Hepatocyte (in vitro differentiated cells): ENCODE measurements at regions not wholly inside any gene's neighbourhood (a gene's known extent, or its start where the extent isn't known, plus 50 kb on each side); places are given as distances from the start of the nearest gene placed in this dataset.
"Not testable (repeated sequence)": the region's sequence is repeated elsewhere in the genome, so short reads cannot be mapped to it uniquely, and the experiment has no call there.

Source experiments
- EZH2 ChIP-seq: fragments of 200-600 bp; sonication (generic); IDR thresholded peaks from 2 replicates; pipeline ENCODE4 v1.6.1; 2016; ENCODE audit warnings: antibody characterized with exemption, mild to moderate bottlenecking, borderline replicate concordance
- TF ChIP-seq, protein P1 (sequence below): fragments of 200-600 bp; sonication (generic); IDR thresholded peaks from 2 replicates; pipeline ENCODE4 v1.5.1; 2016; ENCODE audit warnings: antibody characterized with exemption, mild to moderate bottlenecking; ENCODE audit not compliant: poor library complexity

DNA sequence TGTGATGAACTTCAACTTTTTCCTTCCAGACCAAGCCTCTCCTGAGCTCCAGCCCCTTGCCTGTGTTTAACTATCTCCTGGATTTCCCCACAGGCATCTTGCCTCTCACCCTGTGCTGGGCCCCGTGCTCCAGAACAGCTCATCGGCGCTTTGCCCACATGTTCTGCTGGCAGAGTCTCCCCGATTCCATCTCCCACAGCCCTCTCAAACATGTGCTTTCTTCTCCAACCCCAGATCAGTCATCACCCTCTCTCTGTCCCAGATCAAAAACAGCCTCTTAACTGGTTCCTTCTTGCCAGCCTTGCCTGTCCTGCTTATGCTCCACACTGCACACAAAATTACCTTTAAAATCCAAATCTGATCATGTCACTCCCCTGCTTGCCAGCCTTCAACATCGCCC is 1959.3 kb downstream of the FOXD4L5 start:
- TF ChIP-seq, protein P1, sequence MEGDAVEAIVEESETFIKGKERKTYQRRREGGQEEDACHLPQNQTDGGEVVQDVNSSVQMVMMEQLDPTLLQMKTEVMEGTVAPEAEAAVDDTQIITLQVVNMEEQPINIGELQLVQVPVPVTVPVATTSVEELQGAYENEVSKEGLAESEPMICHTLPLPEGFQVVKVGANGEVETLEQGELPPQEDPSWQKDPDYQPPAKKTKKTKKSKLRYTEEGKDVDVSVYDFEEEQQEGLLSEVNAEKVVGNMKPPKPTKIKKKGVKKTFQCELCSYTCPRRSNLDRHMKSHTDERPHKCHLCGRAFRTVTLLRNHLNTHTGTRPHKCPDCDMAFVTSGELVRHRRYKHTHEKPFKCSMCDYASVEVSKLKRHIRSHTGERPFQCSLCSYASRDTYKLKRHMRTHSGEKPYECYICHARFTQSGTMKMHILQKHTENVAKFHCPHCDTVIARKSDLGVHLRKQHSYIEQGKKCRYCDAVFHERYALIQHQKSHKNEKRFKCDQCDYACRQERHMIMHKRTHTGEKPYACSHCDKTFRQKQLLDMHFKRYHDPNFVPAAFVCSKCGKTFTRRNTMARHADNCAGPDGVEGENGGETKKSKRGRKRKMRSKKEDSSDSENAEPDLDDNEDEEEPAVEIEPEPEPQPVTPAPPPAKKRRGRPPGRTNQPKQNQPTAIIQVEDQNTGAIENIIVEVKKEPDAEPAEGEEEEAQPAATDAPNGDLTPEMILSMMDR: not testable (repeated sequence)
- not testable (repeated sequence) for TF ChIP-seq EZH2
